IMR-90 (cell line): ENCODE measurements at regions not wholly inside any gene's neighbourhood (a gene's known extent, or its start where the extent isn't known, plus 50 kb on each side); places are given as distances from the start of the nearest gene placed in this dataset.

ENCODE experiments used
- ATAC-seq: fragments of 200-7000 bp; cut with Tn5 transposase; 2 replicates; pipeline ENCODE4 v1.9.1; 2020; ENCODE audit warnings: low read depth, mild to moderate bottlenecking, moderate library complexity
- BruUV-seq: library from RNA; stranded (reverse); fragments of 400-500 nt; replicated peaks from 2 replicates; lab custom pipeline; 2021; lab: Mats Ljungman, UMichigan
- CTCF ChIA-PET: fragments of 300-600 bp; formaldehyde crosslinking; extraction: SDS; loops from one replicate; lab custom pipeline; 2021; ENCODE audit warnings: antibody characterized with exemption; lab: Yijun Ruan, JAX
- POLR2A ChIA-PET: fragments of 300-600 bp; sonication (Branson Sonifier 250); formaldehyde crosslinking; loops from one replicate; lab custom pipeline; 2022; ENCODE audit warnings: antibody characterized with exemption; ENCODE audit not compliant: unreplicated experiment; lab: Charles Lee
- DNase-seq: peaks from one replicate; pipeline ENCODE4 v3.0.0; 2013
- H2AFZ ChIP-seq: replicated peaks from 2 replicates; pipeline ENCODE3; 2013; ENCODE audit warnings: low read length, mild to moderate bottlenecking; ENCODE audit not compliant: poor library complexity
- H2AK5ac ChIP-seq: 2 replicates; pipeline ENCODE4 v1.6.1; 2013; ENCODE audit warnings: low read depth, low read length, inconsistent platforms
- H2AK9ac ChIP-seq: replicated peaks from 2 replicates; pipeline ENCODE3; 2013; ENCODE audit warnings: mild to moderate bottlenecking, low read depth, low read length, moderate library complexity; ENCODE audit not compliant: poor library complexity
- H2BK120ac ChIP-seq: 2 replicates; pipeline ENCODE4 v1.6.1; 2013; ENCODE audit warnings: low read depth, low read length, inconsistent platforms
- H2BK15ac ChIP-seq: 3 replicates; pipeline ENCODE4 v1.6.1; 2013; ENCODE audit warnings: low read depth, low read length, inconsistent platforms
- H2BK20ac ChIP-seq: 2 replicates; pipeline ENCODE4 v1.6.1; 2013; ENCODE audit warnings: low read depth, mild to moderate bottlenecking, inconsistent platforms, low read length, moderate library complexity
- H2BK5ac ChIP-seq: 2 replicates; pipeline ENCODE4 v1.6.1; 2013; ENCODE audit warnings: mild to moderate bottlenecking, low read depth, low read length, inconsistent platforms; ENCODE audit not compliant: poor library complexity, severe bottlenecking
- H3K14ac ChIP-seq: replicated peaks from 2 replicates; pipeline ENCODE4 v1.6.1; 2013; ENCODE audit warnings: low read depth, low read length, inconsistent platforms
- H3K18ac ChIP-seq: 2 replicates; pipeline ENCODE4 v1.6.1; 2013; ENCODE audit warnings: low read depth, low read length, control low read depth
- H3K23ac ChIP-seq: 2 replicates; pipeline ENCODE4 v1.6.1; 2013; ENCODE audit warnings: low read depth, low read length, inconsistent platforms
- H3K27ac ChIP-seq: 2 replicates; pipeline ENCODE4 v1.5.1; 2013; ENCODE audit warnings: mild to moderate bottlenecking, control low read depth, low read length; ENCODE audit not compliant: insufficient read depth
- H3K27me3 ChIP-seq: 2 replicates; pipeline ENCODE4 v1.6.1; 2013; ENCODE audit warnings: low read length; ENCODE audit not compliant: control insufficient read depth, insufficient read depth
- H3K36me3 ChIP-seq: 2 replicates; pipeline ENCODE4 v1.6.1; 2013; ENCODE audit warnings: low read length, mixed read lengths; ENCODE audit not compliant: control insufficient read depth, insufficient read depth
- H3K4ac ChIP-seq: 2 replicates; pipeline ENCODE4 v1.6.1; 2013; ENCODE audit warnings: low read depth, low read length, inconsistent platforms
- H3K4me1 ChIP-seq: 2 replicates; pipeline ENCODE4 v1.6.1; 2013; ENCODE audit warnings: low read length, mixed read lengths; ENCODE audit not compliant: control insufficient read depth, insufficient read depth
- H3K4me2 ChIP-seq: 2 replicates; pipeline ENCODE4 v1.6.1; 2013; ENCODE audit warnings: low read depth, mild to moderate bottlenecking, control low read depth, low read length, moderate library complexity
- H3K4me3 ChIP-seq: 2 replicates; pipeline ENCODE4 v1.5.1; 2013; ENCODE audit warnings: low read depth, mild to moderate bottlenecking, control low read depth, low read length, moderate library complexity; ENCODE audit not compliant: insufficient read depth
- H3K56ac ChIP-seq: 2 replicates; pipeline ENCODE4 v1.6.1; 2013; ENCODE audit warnings: low read length, inconsistent platforms; ENCODE audit not compliant: insufficient read depth; ENCODE audit errors: extremely low read depth
- H3K79me1 ChIP-seq, 2 experiments: 2 replicates each; pipeline ENCODE4 v1.6.1; 2013; ENCODE audit warnings: low read length in 2 of 2, inconsistent platforms in 1 of 2, low read depth in 1 of 2
- H3K9ac ChIP-seq: 2 replicates; pipeline ENCODE4 v1.6.1; 2013; ENCODE audit warnings: low read depth, low read length, control low read depth
- H3K9me1 ChIP-seq: 2 replicates; pipeline ENCODE4 v1.6.1; 2013; ENCODE audit warnings: low read length, inconsistent platforms; ENCODE audit not compliant: insufficient read depth
- H3K9me3 ChIP-seq: 2 replicates; pipeline ENCODE4 v1.6.1; 2013; ENCODE audit warnings: low read length; ENCODE audit not compliant: control insufficient read depth, insufficient read depth
- H4K20me1 ChIP-seq: 2 replicates; pipeline ENCODE4 v1.6.1; 2013; ENCODE audit warnings: low read length, inconsistent platforms; ENCODE audit not compliant: insufficient read depth
- H4K5ac ChIP-seq: 2 replicates; pipeline ENCODE4 v1.6.1; 2013; ENCODE audit warnings: mild to moderate bottlenecking, low read depth, low read length, control low read depth
- H4K8ac ChIP-seq, 2 experiments: 2 replicates each; pipeline ENCODE4 v1.6.1; 2013; ENCODE audit warnings: low read depth in 2 of 2, low read length in 2 of 2, control low read depth in 1 of 2, inconsistent platforms in 1 of 2
- H4K91ac ChIP-seq: 2 replicates; pipeline ENCODE4 v1.6.1; 2013; ENCODE audit warnings: low read depth, low read length, inconsistent platforms; ENCODE audit not compliant: insufficient read depth
- BHLHE40 ChIP-seq: fragments of 150-350 bp; IDR thresholded peaks from 2 replicates; pipeline ENCODE4 v1.6.1; 2016; ENCODE audit warnings: mild to moderate bottlenecking, low read depth, low read length
- CEBPB ChIP-seq: IDR thresholded peaks from 2 replicates; pipeline ENCODE4 v1.6.1; 2012; ENCODE audit warnings: low read depth, low read length, improper control_type of control experiment
- MAFK ChIP-seq: IDR thresholded peaks from 2 replicates; pipeline ENCODE4 v1.6.1; 2012; ENCODE audit warnings: low read depth, low read length, improper control_type of control experiment
- MAZ ChIP-seq: IDR thresholded peaks from 2 replicates; pipeline ENCODE4 v1.6.1; 2012; ENCODE audit warnings: low read depth, mild to moderate bottlenecking, low read length, improper control_type of control experiment, moderate library complexity, borderline replicate concordance
- RCOR1 ChIP-seq: IDR thresholded peaks from 2 replicates; pipeline ENCODE4 v1.6.1; 2012; ENCODE audit warnings: mild to moderate bottlenecking, low read length, improper control_type of control experiment; ENCODE audit not compliant: insufficient replicate concordance
- WGBS, 2 experiments: methylation state at CpG; one replicate each; pipeline versions ENCODE4 v1.1.5 to v1.1.7; 2013; ENCODE audit warnings: missing lambda C conversion rate in 2 of 2; ENCODE audit not compliant: insufficient read length in 1 of 2; ENCODE audit errors: extremely low coverage in 2 of 2; 5-methylcytosine and 5-hydroxymethylcytosine counted together
- dilution Hi-C: fragments of 300-500 bp; cut with HindIII; formaldehyde crosslinking; loops from one replicate; pipeline ENCODE4 v1.14.3; 2018; ENCODE audit warnings: low sequenced_read_pairs; ENCODE audit not compliant: unreplicated experiment
- in situ Hi-C: fragments of 300-500 bp; cut with MboI; formaldehyde crosslinking; loops from 3 replicates; pipeline ENCODE4 v1.14.3; 2019; ENCODE audit warnings: low sequenced_read_pairs, inconsistent platforms, mixed read lengths
- intact Hi-C: fragments of 100-400 bp; cut with micrococcal nuclease; formaldehyde crosslinking; loops from 2 replicates; pipeline ENCODE4 v1.10.0; 2022
- TF ChIP-seq, protein P1 (sequence below): fragments of 150-350 bp; IDR thresholded peaks from 2 replicates; pipeline ENCODE4 v1.6.1; 2016; ENCODE audit warnings: low read depth, mild to moderate bottlenecking, low read length, moderate library complexity, borderline replicate concordance

DNA sequence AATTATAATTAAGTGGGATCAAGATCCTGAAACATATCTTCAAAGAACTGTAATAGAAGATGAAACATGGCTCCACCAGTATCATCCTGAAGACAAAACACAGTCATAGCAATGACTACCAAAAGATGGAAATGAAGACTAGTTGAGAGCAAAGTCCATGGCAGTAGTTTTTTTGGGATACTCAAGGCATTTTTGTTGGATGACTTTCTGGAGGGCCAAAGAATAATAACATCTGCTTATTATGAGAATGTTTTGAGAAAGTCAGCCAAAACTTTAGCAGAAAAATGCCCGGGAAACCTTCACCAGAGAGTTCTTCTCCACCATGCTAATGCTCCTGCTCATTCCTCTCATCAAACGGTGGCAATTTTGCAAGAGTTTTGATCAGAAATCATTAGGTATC is 809.4 kb upstream of the RAG2 start:
- BruUV-seq = no TSS peak
- Histone ChIP-seq H2AK9ac (no peak overlapping the region), H2BK15ac (no peak overlapping the region), H3K56ac (no peak overlapping the region), H2AK5ac (no peak overlapping the region), H3K23ac (no peak overlapping the region), H3K9me1 (no peaks in the 10 kb centered on the region), H3K27me3 (no peaks in the 10 kb centered on the region), H4K20me1 (no peaks in the 10 kb centered on the region), H2BK5ac (no peak overlapping the region), H4K91ac (no peak overlapping the region), H3K9ac (no peak overlapping the region), H3K79me1 (no peaks in the 10 kb centered on the region), H3K4me1 (no peaks in the 10 kb centered on the region), H2BK120ac (no peak overlapping the region), H4K8ac (no peak overlapping the region), H3K14ac (no peak overlapping the region), H4K5ac (no peak overlapping the region), H3K4me3 (no peak overlapping the region), H3K27ac (no peak overlapping the region), H2AFZ (no peak overlapping the region), H3K18ac (no peak overlapping the region), H3K36me3 (no peaks in the 10 kb centered on the region), H3K4ac (no peak overlapping the region), H2BK20ac (no peak overlapping the region), H3K4me2 (no peak overlapping the region), H3K9me3 (no peaks in the 10 kb centered on the region)
- ChIA-PET CTCF (no interaction called here), POLR2A (no interaction called here)
- intact Hi-C loops = no loop called here
- TF ChIP-seq CEBPB = no peak
- no peak for TF ChIP-seq BHLHE40
- TF ChIP-seq, protein P1, sequence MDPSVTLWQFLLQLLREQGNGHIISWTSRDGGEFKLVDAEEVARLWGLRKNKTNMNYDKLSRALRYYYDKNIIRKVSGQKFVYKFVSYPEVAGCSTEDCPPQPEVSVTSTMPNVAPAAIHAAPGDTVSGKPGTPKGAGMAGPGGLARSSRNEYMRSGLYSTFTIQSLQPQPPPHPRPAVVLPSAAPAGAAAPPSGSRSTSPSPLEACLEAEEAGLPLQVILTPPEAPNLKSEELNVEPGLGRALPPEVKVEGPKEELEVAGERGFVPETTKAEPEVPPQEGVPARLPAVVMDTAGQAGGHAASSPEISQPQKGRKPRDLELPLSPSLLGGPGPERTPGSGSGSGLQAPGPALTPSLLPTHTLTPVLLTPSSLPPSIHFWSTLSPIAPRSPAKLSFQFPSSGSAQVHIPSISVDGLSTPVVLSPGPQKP = no peak
- TF ChIP-seq RCOR1 = no peak
- no peak for TF ChIP-seq MAFK
- TF ChIP-seq MAZ = no peak
- dilution Hi-C loops = no loop called here
- no peak for DNase-seq
- in situ Hi-C loops = no loop called here
- WGBS, 2 experiments = no CpG with 5 or more reads among the region's 2 CpGs
- no peak for ATAC-seq
